AG20443 (cell line): ENCODE measurements at regions not wholly inside any gene's neighbourhood (a gene's known extent, or its start where the extent isn't known, plus 50 kb on each side); places are given as distances from the start of the nearest gene placed in this dataset.

Experiments used
- DNase-seq: peaks from one replicate; pipeline ENCODE4 v3.0.0; 2012; ENCODE audit warnings: low spot score, mixed read lengths

DNA sequence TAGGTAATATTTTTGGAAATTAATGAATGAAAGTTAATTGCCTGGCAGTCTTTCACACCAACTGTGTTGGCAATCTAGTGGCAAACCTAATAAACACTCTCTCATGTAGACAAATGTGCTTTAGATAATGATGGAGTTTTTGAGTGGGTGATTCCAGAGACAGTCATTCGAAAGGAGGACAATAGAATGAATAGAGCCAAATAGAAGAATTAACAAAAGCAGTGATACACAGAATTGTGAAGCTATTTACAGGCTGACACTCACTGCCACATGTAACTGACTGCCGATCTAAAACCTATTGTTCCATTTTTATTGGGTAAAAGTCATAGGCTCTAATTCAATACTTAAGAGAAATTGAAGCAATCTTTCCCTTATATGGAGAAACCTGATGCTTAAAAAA, 338.5 kb downstream of the PCDH7 start:
- DNase-seq = no peak

DNA sequence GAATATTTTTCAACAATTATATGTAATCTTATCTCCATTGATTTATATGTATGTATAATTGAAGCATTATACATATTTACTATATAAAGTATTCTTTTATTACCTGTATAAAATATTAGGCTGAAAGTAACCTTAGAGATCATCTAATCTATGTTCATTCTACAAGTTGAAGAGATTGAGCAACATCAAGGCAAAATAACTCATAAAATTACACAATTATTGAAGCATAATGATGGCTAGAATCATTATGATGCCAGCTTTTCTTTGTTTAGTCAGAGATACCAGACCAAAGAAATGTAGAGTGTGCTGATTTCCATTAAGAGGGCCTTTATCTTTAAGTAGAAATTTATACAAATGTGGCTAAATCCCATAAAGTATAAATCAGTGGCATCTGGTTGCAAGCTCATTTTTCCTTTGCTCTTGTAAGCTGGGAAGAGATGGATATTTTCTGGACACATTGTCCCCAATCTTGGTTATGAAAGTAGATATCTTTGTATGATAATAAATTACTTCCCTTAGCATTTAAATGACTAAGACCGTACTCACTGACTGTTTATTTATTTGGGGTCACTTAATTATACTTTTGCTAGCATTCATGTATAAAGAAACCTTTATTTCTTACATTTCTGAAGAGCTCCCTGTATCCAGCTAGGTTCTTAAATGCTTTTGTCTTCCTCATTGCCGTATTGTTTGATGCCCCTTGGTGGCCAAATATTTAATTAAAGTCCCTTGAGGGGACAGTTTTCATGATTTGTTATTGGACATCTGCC, 339.8 kb downstream of the PCDH7 start:
- DNase-seq = no peak

DNA sequence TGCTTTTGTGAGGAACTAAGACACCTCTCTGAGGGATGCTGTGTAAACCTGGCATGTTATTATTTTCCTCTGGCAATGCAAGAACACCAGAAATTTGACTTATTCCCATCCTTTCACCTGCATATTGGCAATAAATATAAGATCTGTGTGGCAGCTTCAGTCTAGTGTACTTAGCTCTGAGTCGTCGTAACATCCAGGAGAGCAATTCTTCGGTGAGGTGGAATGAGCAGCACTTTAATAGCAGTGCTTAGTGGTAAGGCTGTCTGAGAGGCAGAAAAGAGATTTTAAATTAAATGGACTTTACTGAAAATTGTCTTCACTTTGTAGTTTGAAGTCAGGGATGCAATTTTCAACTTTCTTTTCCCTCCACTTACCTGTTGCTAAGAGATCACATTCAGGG, 344.9 kb downstream of the PCDH7 start:
- no peak for DNase-seq

DNA sequence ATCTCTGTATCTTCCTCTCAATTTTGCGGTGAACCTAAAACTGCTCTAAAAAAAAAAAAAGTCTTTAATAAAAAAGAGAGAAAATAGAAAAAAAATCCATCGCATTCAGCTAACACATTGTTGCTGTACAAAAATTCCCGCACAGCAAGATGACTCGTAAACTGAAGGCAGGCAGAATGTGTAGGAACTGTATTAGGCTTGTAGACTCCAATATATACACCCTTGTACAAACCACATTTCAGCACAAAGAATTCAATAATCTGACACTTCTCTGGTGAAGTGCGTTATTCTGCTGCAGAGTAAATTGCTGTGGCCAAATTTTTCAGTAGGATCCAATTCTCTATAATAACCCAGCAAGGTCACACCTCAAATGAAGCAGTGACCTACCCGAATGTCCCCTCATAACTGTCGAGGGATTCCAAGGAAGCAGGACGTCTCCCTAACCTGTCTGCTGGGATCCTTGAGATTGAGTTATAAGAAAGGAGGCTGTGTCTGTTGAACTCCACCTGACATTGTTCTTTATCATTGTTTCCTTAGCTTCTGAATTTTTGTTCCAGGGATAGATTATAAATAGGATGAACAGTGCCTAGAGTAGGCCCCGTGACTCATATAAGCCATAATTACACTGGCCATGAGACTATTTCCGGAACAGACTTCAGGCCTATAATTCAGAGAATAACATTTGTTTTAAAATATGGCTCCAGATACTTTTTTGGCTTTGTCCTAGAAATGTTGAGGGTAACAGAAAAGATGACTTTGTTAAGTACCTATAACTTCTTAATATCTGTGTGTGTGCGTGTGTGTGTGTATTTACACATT, 348.3 kb downstream of the PCDH7 start:
- DNase-seq = no peak

DNA sequence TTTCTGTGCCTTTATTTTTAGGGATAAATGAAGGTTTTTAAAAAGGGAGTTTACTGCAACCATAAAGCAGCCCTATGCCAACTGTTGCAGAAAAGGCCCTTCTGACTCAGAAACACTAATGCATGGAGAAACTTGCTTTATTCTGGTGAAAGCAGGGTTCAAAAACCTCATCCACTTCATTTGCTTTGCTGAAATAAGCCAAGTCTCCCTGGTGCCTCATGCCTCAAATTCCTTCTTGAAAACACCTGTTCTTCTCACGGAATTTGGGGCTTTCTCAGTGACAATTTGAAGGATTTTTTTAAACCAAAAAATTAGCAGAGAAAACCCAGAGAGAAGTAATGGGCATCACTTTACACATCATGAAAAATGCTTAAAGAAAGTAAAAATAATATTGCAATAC, 349.0 kb downstream of the PCDH7 start:
- DNase-seq = no peak

DNA sequence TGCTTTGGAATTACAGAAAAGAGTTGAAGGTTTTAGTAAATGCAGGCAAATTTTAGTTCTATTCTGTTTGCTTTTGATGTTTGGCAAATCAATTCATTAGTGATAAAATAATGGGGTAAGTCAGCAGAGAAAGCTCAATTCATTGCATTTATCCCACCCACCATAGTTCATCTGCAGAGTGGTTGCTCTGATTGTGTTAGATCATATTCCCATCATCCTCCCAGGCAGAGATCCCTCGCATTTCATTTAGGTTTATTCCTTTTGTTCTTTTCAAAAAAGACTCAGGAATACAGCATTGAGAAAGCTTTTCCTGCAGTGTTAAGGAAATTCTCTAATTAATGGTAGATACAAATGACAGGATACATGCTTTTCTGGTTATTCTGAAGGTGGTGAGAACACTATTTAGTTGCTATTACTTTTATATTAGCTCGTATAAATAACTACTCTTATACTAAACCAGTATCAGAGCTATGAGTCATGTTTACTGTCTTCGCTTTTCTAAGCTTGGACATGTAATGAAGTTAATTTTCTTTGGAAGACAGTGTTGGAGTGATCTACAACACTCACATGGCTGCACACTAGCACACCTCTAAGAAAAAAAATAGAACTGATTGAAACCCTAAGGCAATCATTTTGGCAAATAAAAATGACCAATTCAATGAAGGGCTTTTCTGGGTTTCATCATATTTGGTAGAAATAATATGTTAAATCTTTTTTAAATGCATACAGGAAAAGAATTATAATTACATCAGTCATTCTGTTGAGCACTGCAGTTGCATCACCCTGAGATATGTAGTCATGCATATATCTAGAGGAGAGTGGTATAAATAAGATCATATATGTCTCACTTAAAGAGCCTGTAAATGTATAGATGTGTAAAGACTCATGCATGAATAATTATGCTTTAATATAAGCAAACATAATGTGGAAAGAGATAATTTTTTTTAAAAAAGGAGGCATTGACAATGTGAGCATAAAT, 351.6 kb downstream of the PCDH7 start:
- DNase-seq = no peak

DNA sequence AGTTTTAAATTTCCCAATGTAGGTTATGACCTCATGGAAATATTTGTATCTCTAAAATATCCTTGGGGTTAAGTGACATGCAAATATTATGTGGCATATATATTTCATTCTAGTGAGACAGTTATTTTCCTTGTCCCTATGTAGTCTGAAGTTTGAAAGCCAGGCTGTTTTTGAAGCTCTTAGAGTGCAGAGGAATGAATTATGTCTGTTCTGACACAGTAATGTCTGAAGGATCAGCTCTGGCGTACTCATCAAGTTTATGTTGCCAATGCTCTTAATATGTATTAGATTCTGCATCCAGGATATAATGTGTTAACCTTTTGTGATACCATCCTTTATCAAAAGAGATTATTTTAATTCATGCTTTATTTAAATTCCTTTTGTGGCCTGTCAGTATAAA, 355.8 kb downstream of the PCDH7 start:
- no peak for DNase-seq

DNA sequence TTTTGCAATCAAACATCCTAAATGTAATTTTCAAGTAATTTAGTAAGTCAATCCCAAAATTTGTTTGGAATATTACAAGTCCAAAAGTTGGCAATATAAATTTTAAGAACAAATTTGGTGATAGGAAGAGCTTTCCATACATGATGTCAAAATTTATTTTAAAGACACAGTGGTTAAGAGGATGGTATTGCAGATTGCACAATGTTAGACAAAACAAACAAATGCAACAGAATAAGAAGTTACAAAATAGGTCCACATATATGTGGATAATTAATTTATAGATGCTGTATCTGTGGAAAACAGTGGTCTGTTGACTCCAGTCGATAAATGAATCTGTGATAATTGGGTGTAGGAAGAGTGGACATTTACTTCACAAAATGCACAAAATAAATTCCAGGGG, 358.5 kb downstream of the PCDH7 start:
- no peak for DNase-seq

DNA sequence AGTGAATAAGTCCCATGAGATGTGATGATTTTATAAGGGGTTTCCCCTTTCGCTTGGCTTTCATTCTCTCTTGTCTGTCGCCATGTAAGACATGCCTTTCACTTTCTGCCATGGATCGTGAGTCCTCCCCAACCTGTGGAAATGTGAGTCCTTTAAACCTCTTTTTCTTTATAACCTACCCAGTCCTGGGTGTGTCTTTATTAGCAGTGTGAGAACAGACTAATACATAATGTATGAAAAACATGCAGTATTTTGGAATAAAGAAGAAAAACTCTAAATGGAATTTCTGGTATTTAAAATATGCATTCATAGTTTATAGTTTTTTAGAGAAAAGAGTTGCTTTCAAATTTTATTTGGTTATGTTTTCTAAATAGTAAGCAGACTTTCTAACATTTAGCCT, 360.7 kb downstream of the PCDH7 start:
- DNase-seq = no peak

DNA sequence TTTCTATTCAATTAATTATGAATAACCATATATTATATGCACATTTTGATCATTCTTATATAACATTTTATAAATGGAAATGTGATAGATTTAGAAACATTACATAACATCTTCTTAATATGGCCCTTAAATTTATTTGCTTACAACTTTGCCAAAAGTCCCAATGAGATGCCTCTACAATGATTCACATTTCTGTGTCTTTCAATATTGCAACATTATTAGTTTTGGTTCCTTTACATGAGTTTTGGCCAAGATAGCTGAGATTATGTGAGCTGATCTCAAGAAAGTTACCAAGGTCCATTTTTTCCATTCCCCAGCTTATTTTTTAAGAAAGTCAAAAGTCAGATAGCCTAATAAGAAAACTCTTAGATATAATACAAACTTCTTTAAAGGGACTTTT, 361.2 kb downstream of the PCDH7 start:
- peak; percentile 45 for DNase-seq

DNA sequence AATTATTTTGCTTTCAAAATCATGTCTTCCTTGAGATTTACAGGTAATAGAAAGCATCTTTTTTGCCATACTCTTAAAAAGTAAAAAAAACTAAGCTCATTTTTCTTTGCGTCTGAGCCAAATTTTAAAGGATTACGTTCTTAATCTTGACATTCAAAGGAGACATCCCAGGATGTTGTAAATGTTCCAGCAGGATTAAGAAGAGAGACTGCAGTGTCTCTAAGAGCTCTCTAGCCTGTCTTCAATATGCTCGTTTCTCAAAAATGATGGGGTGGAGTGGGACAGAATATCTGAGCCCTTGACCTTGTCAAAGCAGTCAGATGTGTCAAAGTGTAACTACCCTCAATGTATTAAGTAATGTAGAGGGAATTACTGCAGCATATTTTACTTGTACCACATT, 363.3 kb downstream of the PCDH7 start:
- DNase-seq = no peak

DNA sequence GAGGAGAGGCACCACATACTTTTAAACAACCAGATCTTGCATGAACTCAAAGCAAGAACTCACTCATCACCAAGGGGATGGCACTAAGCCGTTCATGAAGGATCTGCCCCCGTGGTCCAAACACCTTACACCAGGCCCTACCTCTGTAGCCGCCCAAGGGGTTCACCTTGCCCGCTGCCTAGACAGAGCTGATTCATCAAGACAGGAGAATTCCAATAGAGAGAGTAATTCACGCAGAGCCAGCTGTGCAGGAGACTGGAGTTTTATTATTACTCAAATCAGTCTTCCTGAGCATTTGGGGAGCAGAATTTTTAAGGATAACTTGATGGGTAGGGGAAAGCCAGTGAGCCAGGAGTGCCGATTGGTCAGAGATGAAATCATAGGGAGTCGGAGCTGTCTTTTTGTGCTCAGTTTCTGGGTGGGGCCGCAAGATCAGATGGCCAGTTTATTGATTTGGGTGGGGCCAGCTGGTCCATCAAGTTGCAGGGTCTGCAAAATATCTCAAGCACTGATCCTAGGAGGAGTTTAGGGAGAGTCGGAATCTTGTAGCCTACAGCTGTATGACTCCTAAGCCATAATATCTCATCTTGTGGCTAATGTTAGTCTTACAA, 364.7 kb downstream of the PCDH7 start:
- DNase-seq = no peak

DNA sequence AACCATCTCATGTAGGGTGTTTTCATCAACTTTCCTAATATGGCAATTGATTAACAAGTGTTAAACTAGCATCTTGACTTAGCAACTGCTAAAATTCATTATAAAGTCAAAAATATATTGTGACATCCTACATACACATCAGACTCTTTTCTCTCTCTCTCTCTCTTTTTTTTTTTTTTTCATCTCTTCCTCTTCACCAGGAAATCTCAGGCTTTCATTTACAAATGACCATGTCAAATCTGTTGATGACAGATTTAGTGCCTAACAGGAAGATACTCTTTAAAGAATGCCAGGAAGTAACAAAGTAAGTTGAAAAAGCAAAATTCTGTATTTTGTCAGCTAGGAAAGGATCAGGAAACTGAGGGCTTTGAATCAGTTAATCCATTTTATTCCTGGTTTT, 365.5 kb downstream of the PCDH7 start:
- DNase-seq = no peak

DNA sequence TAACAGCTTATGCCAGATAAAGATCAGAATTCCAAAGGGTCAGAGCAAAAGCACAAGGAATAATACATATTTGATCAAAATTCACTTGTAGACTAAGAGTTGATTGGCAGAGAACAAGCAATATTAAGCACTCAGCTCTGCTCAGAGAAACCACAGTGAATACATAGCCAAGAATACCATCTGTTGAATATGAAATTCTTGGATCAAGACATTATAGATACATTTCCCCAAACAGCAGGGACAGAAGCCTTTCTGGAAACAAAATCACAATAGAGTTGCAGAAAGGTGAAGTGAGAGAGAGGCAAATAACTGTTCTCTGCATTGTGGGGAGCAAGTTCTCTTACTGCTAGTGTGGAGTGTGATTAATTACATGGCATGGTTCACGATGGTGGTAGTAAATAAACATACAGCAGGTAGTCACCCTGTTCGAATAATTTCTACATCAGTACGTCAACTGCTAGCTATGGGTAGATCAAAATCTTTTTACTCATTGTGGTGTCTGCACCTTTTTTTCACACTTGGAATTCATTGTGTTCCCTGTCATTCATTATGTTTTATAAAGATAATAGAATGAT, 366.7 kb downstream of the PCDH7 start:
- no peak for DNase-seq

DNA sequence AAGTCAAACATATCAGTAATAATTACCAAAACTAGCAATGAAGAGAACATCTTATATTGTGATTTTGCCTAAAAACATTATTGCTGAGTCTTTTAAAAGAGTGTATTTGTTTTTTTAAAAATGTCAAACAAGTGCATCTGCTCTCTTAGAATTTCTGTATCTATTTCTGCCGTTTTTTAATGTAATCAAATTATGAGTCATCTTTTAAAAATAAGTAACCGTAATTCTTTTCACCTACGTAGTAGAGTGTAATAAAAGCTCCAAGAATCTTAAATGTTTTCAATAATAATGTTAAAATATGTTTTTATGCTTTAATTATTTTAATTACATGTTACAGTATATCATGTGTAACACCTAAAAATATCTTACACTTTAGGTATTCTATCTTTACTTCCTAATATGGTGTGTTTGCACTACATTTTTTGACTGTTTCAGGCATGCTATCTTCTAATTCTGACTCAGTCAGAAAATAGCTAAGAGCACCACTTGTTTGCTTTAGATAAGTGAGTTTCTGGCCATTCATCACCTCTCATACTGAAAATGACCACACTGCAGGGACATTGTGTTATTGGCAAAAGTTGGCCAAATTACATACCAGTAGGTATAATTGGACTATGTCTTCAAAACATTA, 368.5 kb downstream of the PCDH7 start:
- no peak for DNase-seq

DNA sequence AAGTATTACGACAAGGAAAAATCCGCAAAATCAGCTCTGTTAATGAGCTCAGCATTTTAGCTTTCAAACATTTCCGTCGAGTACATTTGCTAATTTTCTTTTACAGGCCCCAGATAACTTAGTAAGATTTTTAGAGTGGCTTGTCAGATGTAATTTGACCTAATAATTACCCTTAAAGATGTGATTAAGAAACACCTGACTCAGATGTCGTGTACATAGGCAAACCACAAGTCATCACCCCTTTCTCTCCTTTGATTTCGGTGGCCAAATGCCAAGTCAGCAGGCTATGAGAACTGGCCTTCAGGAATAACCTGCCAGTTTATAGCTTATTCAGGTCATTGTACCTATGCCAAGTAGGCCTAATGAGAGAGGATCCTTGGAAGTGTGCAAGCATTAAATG, 369.6 kb downstream of the PCDH7 start:
- no peak for DNase-seq

DNA sequence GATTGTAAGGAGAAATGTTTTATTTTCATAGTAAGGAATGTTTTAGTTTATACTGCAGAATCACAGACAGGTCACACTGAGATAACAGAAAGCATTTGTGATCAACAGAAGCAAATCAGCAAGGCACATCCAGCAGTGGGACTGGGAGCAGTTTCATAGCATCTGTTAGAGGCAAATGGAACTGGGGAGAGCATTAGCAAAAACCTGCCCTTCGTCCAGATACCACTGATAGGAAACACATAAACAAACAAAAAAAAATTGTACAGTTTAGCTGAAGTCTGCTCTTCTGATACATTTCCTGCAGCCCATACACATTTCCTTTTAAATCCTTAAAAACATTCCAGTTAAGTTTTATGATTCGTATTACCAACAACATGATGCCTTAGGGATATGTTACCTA, 374.3 kb downstream of the PCDH7 start:
- no peak for DNase-seq

DNA sequence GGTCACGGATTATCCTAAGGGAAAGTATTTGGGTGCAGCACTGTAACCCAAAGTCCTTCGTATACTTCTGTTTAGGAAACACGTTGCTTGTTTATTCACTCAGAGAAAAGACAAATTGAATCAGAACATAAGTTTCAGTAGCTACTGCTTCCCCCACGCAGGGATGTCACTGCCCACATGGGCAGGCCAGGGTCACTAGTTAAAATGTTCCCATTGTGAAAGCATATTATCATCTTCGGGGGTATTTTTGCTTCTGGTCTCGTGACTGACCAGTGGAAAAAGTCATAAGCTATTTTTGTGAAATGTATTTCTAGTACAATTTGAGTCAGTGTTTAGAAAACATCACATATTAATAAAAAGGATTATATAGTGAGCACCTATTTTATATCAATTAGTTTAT, 377.8 kb downstream of the PCDH7 start:
- DNase-seq = no peak

DNA sequence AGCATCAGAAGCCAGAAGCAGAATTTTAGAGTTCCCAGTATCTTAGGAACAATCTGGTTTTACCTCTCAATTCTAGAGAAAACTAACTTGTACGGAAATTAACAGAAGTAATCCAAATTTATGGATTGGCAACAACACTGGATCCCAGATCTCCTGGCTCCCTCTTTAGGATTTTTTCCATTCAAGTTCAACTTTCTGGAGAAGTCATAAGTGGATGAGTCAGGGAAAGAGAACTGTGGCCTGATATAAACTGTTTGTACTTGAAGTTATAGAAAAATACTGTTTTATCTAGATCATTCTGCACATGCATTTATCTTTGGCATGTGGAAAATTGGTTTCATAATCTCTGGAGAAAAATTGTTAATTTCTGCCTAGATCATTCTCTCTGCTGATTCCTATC, 380.4 kb downstream of the PCDH7 start:
- no peak for DNase-seq

DNA sequence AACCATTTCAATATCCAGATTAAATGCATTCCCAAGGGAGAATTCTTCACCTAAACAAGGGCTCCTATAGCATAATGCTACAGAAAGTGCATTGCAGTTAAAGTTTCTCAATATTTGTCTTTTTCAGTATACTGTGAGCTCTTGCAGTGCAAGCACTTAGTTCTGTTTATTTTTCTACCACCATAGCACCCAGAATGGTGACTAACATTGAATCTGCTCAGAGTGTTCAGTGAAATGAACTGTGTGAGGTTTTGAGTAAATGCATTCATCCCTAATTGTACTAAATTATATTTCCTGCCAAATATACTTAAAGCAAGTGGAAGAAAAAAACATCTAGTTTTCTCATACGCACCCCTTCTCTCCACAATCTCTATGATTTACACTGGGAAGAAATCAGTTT, 383.9 kb downstream of the PCDH7 start:
- no peak for DNase-seq

DNA sequence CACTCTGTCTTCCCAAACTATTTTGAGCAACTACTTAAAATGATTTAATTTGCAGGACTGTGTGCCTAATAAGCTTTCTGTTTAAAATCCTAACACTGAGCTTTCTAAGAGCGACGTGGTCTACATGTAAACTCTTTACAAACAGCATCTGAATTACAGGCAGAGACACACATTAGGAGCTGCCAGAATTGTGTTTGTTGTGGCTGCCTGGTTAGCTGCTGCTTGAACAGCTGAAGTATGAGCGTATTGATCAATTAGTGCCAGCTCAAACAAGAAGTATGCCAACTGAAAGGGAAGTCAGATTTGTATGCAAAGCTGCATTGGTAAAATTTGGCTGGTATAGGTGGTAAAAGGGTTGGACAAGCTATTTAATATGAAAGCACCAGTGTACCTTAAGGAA, 384.4 kb downstream of the PCDH7 start:
- no peak for DNase-seq
